HepG2 (cell line): ENCODE measurements at regions not wholly inside any gene's neighbourhood (a gene's known extent, or its start where the extent isn't known, plus 50 kb on each side); places are given as distances from the start of the nearest gene placed in this dataset.

Source experiments
- ATAC-seq: fragments of 200-7000 bp; cut with Tn5 transposase; 3 replicates; pipeline ENCODE4 v1.9.1; 2020; ENCODE audit warnings: mild to moderate bottlenecking, moderate library complexity
- BruUV-seq: library from RNA; stranded (reverse); fragments of 400-500 nt; replicated peaks from 2 replicates; lab custom pipeline; 2021; lab: Mats Ljungman, UMichigan
- CTCF ChIA-PET: fragments of 300-600 bp; formaldehyde crosslinking; extraction: SDS; loops from one replicate; lab custom pipeline; 2021; ENCODE audit warnings: low total read pairs, inconsistent platforms, low intra/inter-chr PET ratio; lab: Yijun Ruan, JAX
- POLR2A ChIA-PET: fragments of 350-600 bp; sonication (Branson Sonifier 250); formaldehyde crosslinking; loops from one replicate; lab custom pipeline; 2020; ENCODE audit warnings: antibody characterized with exemption, inconsistent platforms; lab: Yijun Ruan, JAX
- DNase-seq: peaks from one replicate; pipeline ENCODE4 v3.0.0-alpha.2; 2015; ENCODE audit warnings: low spot score
- FAIRE-seq: peaks from 3 replicates; lab custom pipeline; 2011; peaks lifted over from hg19 to GRCh38; lab: Jason Lieb, UNC
- H2AFZ ChIP-seq: one replicate; pipeline ENCODE4 v1.6.1; 2011; ENCODE audit warnings: low read length, inconsistent platforms
- H3K27ac ChIP-seq: fragments of 300-600 bp; 3 replicates; pipeline ENCODE4 v1.8.0; 2011; ENCODE audit warnings: mixed run types, mild to moderate bottlenecking, mixed read lengths, low read length, inconsistent platforms; ENCODE audit not compliant: insufficient read depth; ENCODE audit errors: extremely low read length
- H3K27me3 ChIP-seq, 2 experiments: fragments of 200-600 bp in 1 of 2; 2 replicates in 1 of 2; 3 replicates in 1 of 2; pipeline versions ENCODE4 v1.6.0 to v1.8.0; 2011; ENCODE audit warnings: low read length in 2 of 2, mild to moderate bottlenecking in 2 of 2, moderate library complexity in 2 of 2, inconsistent platforms in 1 of 2; ENCODE audit not compliant: insufficient read depth in 2 of 2, control insufficient read depth in 1 of 2
- H3K36me3 ChIP-seq, 2 experiments: fragments of 200-600 bp in 1 of 2; replicated peaks in 1 of 2; 2 replicates in 1 of 2; 3 replicates in 1 of 2; pipeline versions ENCODE4 v1.5.1 to v1.8.0; 2011; ENCODE audit warnings: low read length in 2 of 2, inconsistent platforms in 1 of 2; ENCODE audit not compliant: insufficient read depth in 2 of 2, control insufficient read depth in 1 of 2
- H3K4me1 ChIP-seq: 2 replicates; pipeline ENCODE4 v1.5.1; 2012; ENCODE audit warnings: low read length, inconsistent platforms; ENCODE audit not compliant: insufficient read depth
- H3K4me2 ChIP-seq: 2 replicates; pipeline ENCODE4 v1.6.0; 2011; ENCODE audit warnings: low read depth, low read length, inconsistent platforms
- H3K4me3 ChIP-seq, 3 experiments: fragments of 200-600 bp in 1 of 3; sonication (generic), shearing (Covaris generic) in 1 of 3; replicated peaks in 1 of 3; 2 replicates each; pipeline ENCODE4 v1.5.1; 2011 to 2016; ENCODE audit warnings: low read length in 3 of 3, inconsistent platforms in 2 of 3, low read depth in 2 of 3, mild to moderate bottlenecking in 2 of 3, control low read depth in 1 of 3, mixed read lengths in 1 of 3; ENCODE audit not compliant: insufficient read depth in 1 of 3
- H3K79me2 ChIP-seq: one replicate; pipeline ENCODE4 v1.6.1; 2011; ENCODE audit warnings: low read length, inconsistent platforms; ENCODE audit not compliant: insufficient read depth
- H3K9ac ChIP-seq: 2 replicates; pipeline ENCODE4 v1.6.0; 2011; ENCODE audit warnings: mild to moderate bottlenecking, low read depth, low read length, inconsistent platforms; ENCODE audit not compliant: insufficient read depth
- H3K9me3 ChIP-seq: 2 replicates; pipeline ENCODE4 v1.5.1; 2012; ENCODE audit warnings: mild to moderate bottlenecking, low read length
- H4K20me1 ChIP-seq: 2 replicates; pipeline ENCODE4 v1.6.0; 2011; ENCODE audit warnings: inconsistent platforms, mild to moderate bottlenecking, low read length, moderate library complexity; ENCODE audit not compliant: insufficient read depth
- E2F2 ChIP-seq: sonication (generic); formaldehyde crosslinking; IDR thresholded peaks from 2 replicates; pipeline ENCODE4 v1.4.0; 2020; ENCODE audit warnings: missing genetic modification reagents, borderline replicate concordance
- FOXA3 ChIP-seq: IDR thresholded peaks from 2 replicates; pipeline ENCODE4 v1.6.1; 2016; ENCODE audit warnings: missing genetic modification reagents, missing compliant biosample characterization
- HDAC1 ChIP-seq: sonication (generic); formaldehyde crosslinking; IDR thresholded peaks from 2 replicates; pipeline ENCODE4 v1.5.1; 2020; ENCODE audit warnings: mild to moderate bottlenecking, missing genetic modification reagents
- MLLT10 ChIP-seq: sonication (generic); formaldehyde crosslinking; IDR thresholded peaks from 2 replicates; pipeline ENCODE4 v1.4.0; 2020; ENCODE audit warnings: missing genetic modification reagents
- MYPOP ChIP-seq: sonication (generic); formaldehyde crosslinking; IDR thresholded peaks from 2 replicates; pipeline ENCODE4 v1.8.1; 2023; ENCODE audit warnings: mild to moderate bottlenecking, moderate library complexity, missing genetic modification reagents
- RFXAP ChIP-seq: sonication (generic); formaldehyde crosslinking; IDR thresholded peaks from 2 replicates; pipeline ENCODE4 v1.4.0; 2020; ENCODE audit warnings: missing genetic modification reagents, borderline replicate concordance
- YEATS2 ChIP-seq: sonication (generic); formaldehyde crosslinking; IDR thresholded peaks from 2 replicates; pipeline ENCODE4 v1.4.0; 2020; ENCODE audit warnings: missing genetic modification reagents, borderline replicate concordance
- ZBTB8A ChIP-seq: sonication (generic); formaldehyde crosslinking; IDR thresholded peaks from 2 replicates; pipeline ENCODE4 v1.4.0; 2020; ENCODE audit warnings: mild to moderate bottlenecking, low read depth, missing genetic modification reagents, borderline replicate concordance
- ZEB1 ChIP-seq: IDR thresholded peaks from 2 replicates; pipeline ENCODE4 v1.6.1; 2012; ENCODE audit warnings: mild to moderate bottlenecking, low read depth, inconsistent platforms; ENCODE audit not compliant: insufficient replicate concordance
- ZNF143 ChIP-seq: sonication (generic); formaldehyde crosslinking; IDR thresholded peaks from 2 replicates; pipeline ENCODE4 v1.4.0; 2020; ENCODE audit warnings: missing genetic modification reagents
- ZNF276 ChIP-seq: sonication (generic); formaldehyde crosslinking; IDR thresholded peaks from 2 replicates; pipeline ENCODE4 v1.4.0; 2020; ENCODE audit warnings: mild to moderate bottlenecking, low read depth, missing genetic modification reagents
- ZNF468 ChIP-seq: sonication (generic); formaldehyde crosslinking; IDR thresholded peaks from 2 replicates; pipeline ENCODE4 v1.8.0; 2022; ENCODE audit warnings: mild to moderate bottlenecking, moderate library complexity, missing genetic modification reagents
- ZNF550 ChIP-seq: sonication (generic); formaldehyde crosslinking; IDR thresholded peaks from 2 replicates; pipeline ENCODE4 v1.4.0; 2020; ENCODE audit warnings: mild to moderate bottlenecking, missing genetic modification reagents, borderline replicate concordance
- ZUFSP ChIP-seq: sonication (generic); formaldehyde crosslinking; IDR thresholded peaks from 2 replicates; pipeline ENCODE4 v1.9.0; 2021; ENCODE audit warnings: missing genetic modification reagents, mild to moderate bottlenecking, borderline replicate concordance
- WGBS: methylation state at CpG from one replicate; pipeline ENCODE4 v1.1.6; 2017; ENCODE audit warnings: low lambda C conversion rate; 5-methylcytosine and 5-hydroxymethylcytosine counted together
- in situ Hi-C: cut with HindIII; loops from 2 replicates; pipeline ENCODE4 v1.10.0; 2017; ENCODE audit warnings: low pct_unique_long_range_greater_than_20kb; ENCODE audit not compliant: extremely low pct_ligation_motif_present
- intact Hi-C: fragments of 100-400 bp; cut with micrococcal nuclease; formaldehyde crosslinking; loops from one replicate; pipeline ENCODE4 v1.10.0; 2022; ENCODE audit not compliant: unreplicated experiment

GRCh38 chr14:81859046-81859445 is 325.4 kb upstream of the SEL1L start:
- H3K27ac ChIP-seq = no peak overlapping the region
- no peaks in the 10 kb centered on the region for H3K36me3 ChIP-seq
- no peaks in the 10 kb centered on the region for H4K20me1 ChIP-seq
- H3K9me3 ChIP-seq = peaks cover 55% of the 10 kb centered on the region
- DNase-seq (no peak), ATAC-seq (no peak), FAIRE-seq (no peak)
- no peaks in the 10 kb centered on the region for H3K27me3 ChIP-seq
- intact Hi-C loops (no loop called here), in situ Hi-C loops (no loop called here)
- POLR2A ChIA-PET = no interaction called here
- BruUV-seq = no TSS peak
- CTCF ChIA-PET = no interaction called here
- no peak overlapping the region for H3K4me2 ChIP-seq
- 4% methylated on average over 2 of the region's 2 CpGs for WGBS
- no peak overlapping the region for H3K9ac ChIP-seq
- H3K79me2 ChIP-seq = no peaks in the 10 kb centered on the region
- H2AFZ ChIP-seq = no peak overlapping the region
- no peak overlapping the region for H3K4me3 ChIP-seq
- no peaks in the 10 kb centered on the region for H3K4me1 ChIP-seq
- no peak for TF ChIP-seq ZNF276
- TF ChIP-seq ZBTB8A = no peak
- no peak for TF ChIP-seq ZNF468 (CRISPR knock-in tag)
- no peak for TF ChIP-seq MLLT10
- no peak for TF ChIP-seq ZNF550 (CRISPR knock-in tag)
- no peak for TF ChIP-seq HDAC1 (CRISPR knock-in tag)
- TF ChIP-seq ZUFSP (CRISPR knock-in tag) = no peak
- TF ChIP-seq ZEB1 = no peak
- TF ChIP-seq E2F2 (CRISPR knock-in tag) = no peak
- TF ChIP-seq ZNF143 (CRISPR knock-in tag) = no peak
- TF ChIP-seq YEATS2 (CRISPR knock-in tag) = no peak
- TF ChIP-seq MYPOP (CRISPR knock-in tag) = no peak
- no peak for TF ChIP-seq FOXA3 (CRISPR knock-in tag)
- TF ChIP-seq RFXAP (CRISPR knock-in tag) = no peak
